A549 (cell line): ENCODE measurements at regions not wholly inside any gene's neighbourhood (a gene's known extent, or its start where the extent isn't known, plus 50 kb on each side); places are given as distances from the start of the nearest gene placed in this dataset.

Experiments used
- ATAC-seq, 2 experiments: fragments of 200-7000 bp in 1 of 2; fragments of >200 bp in 1 of 2; cut with Nextera tagmentation in 1 of 2; cut with Tn5 transposase in 1 of 2; 3 replicates each; pipeline versions ENCODE4 v1.8.0 to v1.9.1; 2018 to 2020; ENCODE audit warnings: mild to moderate bottlenecking in 1 of 2, moderate library complexity in 1 of 2
- CTCF ChIA-PET: fragments of 300-600 bp; sonication (Branson Sonifier 250); formaldehyde crosslinking; extraction: SDS; loops from one replicate; lab custom pipeline; 2021; ENCODE audit warnings: antibody characterized with exemption, inconsistent platforms; lab: Yijun Ruan, JAX
- POLR2A ChIA-PET: fragments of 350-600 bp; formaldehyde crosslinking; extraction: SDS; loops from one replicate; lab custom pipeline; 2021; ENCODE audit warnings: antibody characterized with exemption, inconsistent platforms; lab: Yijun Ruan, JAX
- DNase-seq, 2 experiments: peaks; one replicate each; pipeline versions ENCODE4 v3.0.0 to v3.0.0-alpha.2; 2011 to 2016; ENCODE audit warnings: low read depth in 1 of 2, low spot score in 1 of 2
- FAIRE-seq: peaks from 2 replicates; lab custom pipeline; 2011; peaks lifted over from hg19 to GRCh38; lab: Jason Lieb, UNC
- H3K27ac ChIP-seq, 2 experiments: fragments of >200 bp; sonication (Bioruptor Twin); formaldehyde crosslinking; 3 replicates each; pipeline ENCODE4 v1.5.1; 2016 to 2017
- H3K4me1 ChIP-seq: fragments of >200 bp; sonication (Bioruptor Twin); formaldehyde crosslinking; 3 replicates; pipeline ENCODE4 v1.6.1; 2016
- H3K4me2 ChIP-seq: fragments of >200 bp; sonication (Bioruptor Twin); formaldehyde crosslinking; 3 replicates; pipeline ENCODE4 v1.6.1; 2016
- H3K4me3 ChIP-seq: fragments of >200 bp; sonication (Bioruptor Twin); formaldehyde crosslinking; 3 replicates; pipeline ENCODE4 v1.5.1; 2016
- H3K9me3 ChIP-seq: fragments of >200 bp; sonication (Bioruptor Twin); formaldehyde crosslinking; 3 replicates; pipeline ENCODE4 v1.6.1; 2016
- CBX2 ChIP-seq: fragments of 200-600 bp; sonication (generic); IDR thresholded peaks from 2 replicates; pipeline ENCODE4 v1.6.1; 2016; ENCODE audit warnings: low read depth, mild to moderate bottlenecking, borderline replicate concordance
- CHD2 ChIP-seq: fragments of 150-350 bp; IDR thresholded peaks from 2 replicates; pipeline ENCODE4 v1.6.1; 2014; ENCODE audit warnings: low read length; ENCODE audit not compliant: partially characterized antibody
- EHMT2 ChIP-seq: fragments of 200-600 bp; sonication (generic); IDR thresholded peaks from 2 replicates; pipeline ENCODE4 v1.6.1; 2016; ENCODE audit warnings: antibody characterized with exemption, low read depth, mild to moderate bottlenecking, moderate library complexity
- ESRRA ChIP-seq: fragments of 150-350 bp; IDR thresholded peaks from 2 replicates; pipeline ENCODE4 v1.6.1; 2014; ENCODE audit warnings: mild to moderate bottlenecking, low read length, borderline replicate concordance
- FOSL2 ChIP-seq, 2 experiments: fragments of 450-650 bp in 1 of 2; fragments of >200 bp in 1 of 2; sonication (Bioruptor Twin) in 1 of 2; formaldehyde crosslinking; IDR thresholded peaks; 2 replicates each; pipeline versions ENCODE4 v1.5.0 to v1.6.1; 2016 to 2020; ENCODE audit warnings: mild to moderate bottlenecking in 1 of 2, moderate library complexity in 1 of 2
- GATA3 ChIP-seq: IDR thresholded peaks from 2 replicates; pipeline ENCODE4 v1.6.1; 2012; ENCODE audit warnings: borderline replicate concordance
- HOXA7 ChIP-seq: fragments of 250-450 bp; sonication (Bioruptor Pico); IDR thresholded peaks from 2 replicates; pipeline ENCODE4 v1.5.0; 2020; ENCODE audit warnings: mild to moderate bottlenecking, moderate library complexity
- HOXB13 ChIP-seq: fragments of 250-450 bp; sonication (Bioruptor Pico); IDR thresholded peaks from 2 replicates; pipeline ENCODE4 v1.5.0; 2020; ENCODE audit warnings: low read depth, mild to moderate bottlenecking, moderate library complexity
- JUN ChIP-seq, 2 experiments: fragments of >200 bp; sonication (Bioruptor Twin); formaldehyde crosslinking; IDR thresholded peaks; 2 replicates in 1 of 2; 3 replicates in 1 of 2; pipeline ENCODE4 v1.6.1; 2016 to 2017
- JUNB ChIP-seq: fragments of >200 bp; sonication (Bioruptor Twin); formaldehyde crosslinking; IDR thresholded peaks from 2 replicates; pipeline ENCODE4 v1.6.1; 2016
- NPAS2 ChIP-seq: fragments of 250-450 bp; sonication (Bioruptor Pico); IDR thresholded peaks from 2 replicates; pipeline ENCODE4 v1.8.0; 2022; ENCODE audit warnings: mild to moderate bottlenecking, moderate library complexity, borderline replicate concordance
- RAD21 ChIP-seq, 2 experiments: fragments of >200 bp in 1 of 2; sonication (Bioruptor Twin) in 1 of 2; formaldehyde crosslinking in 1 of 2; IDR thresholded peaks in 1 of 2; conservative IDR thresholded peaks in 1 of 2; 2 replicates in 1 of 2; 3 replicates in 1 of 2; pipeline ENCODE4 v1.6.1; 2012 to 2018; ENCODE audit warnings: inconsistent platforms in 1 of 2
- RARB ChIP-seq: fragments of 250-450 bp; sonication (Bioruptor Pico); IDR thresholded peaks from 2 replicates; pipeline ENCODE4 v1.8.0; 2021; ENCODE audit warnings: mild to moderate bottlenecking, moderate library complexity
- RFX5 ChIP-seq: fragments of 450-650 bp; IDR thresholded peaks from 2 replicates; pipeline ENCODE4 v1.7.1; 2014; ENCODE audit warnings: antibody characterized with exemption, mild to moderate bottlenecking, moderate library complexity
- TFCP2L1 ChIP-seq: fragments of 250-450 bp; sonication (Bioruptor Pico); IDR thresholded peaks from 2 replicates; pipeline ENCODE4 v1.5.0; 2021; ENCODE audit warnings: mild to moderate bottlenecking
- TP53 ChIP-seq: fragments of 250-450 bp; sonication (Bioruptor Pico); IDR thresholded peaks from 2 replicates; pipeline ENCODE4 v1.5.0; 2021; ENCODE audit warnings: mild to moderate bottlenecking, moderate library complexity
- ZC3H11A ChIP-seq: fragments of 450-650 bp; IDR thresholded peaks from 2 replicates; pipeline ENCODE4 v1.6.1; 2014; ENCODE audit warnings: antibody characterized with exemption, mild to moderate bottlenecking
- ZSCAN20 ChIP-seq: fragments of 250-450 bp; sonication (Bioruptor Pico); IDR thresholded peaks from 2 replicates; pipeline ENCODE4 v1.8.0; 2022; ENCODE audit warnings: mild to moderate bottlenecking, moderate library complexity
- WGBS: methylation state at CpG from one replicate; pipeline ENCODE4 v1.1.6; 2017; ENCODE audit errors: missing lambda C conversion rate; 5-methylcytosine and 5-hydroxymethylcytosine counted together
- TF ChIP-seq, protein P1 (sequence below): fragments of 250-450 bp; sonication (Bioruptor Pico); IDR thresholded peaks from 2 replicates; pipeline ENCODE4 v1.5.0; 2020; ENCODE audit warnings: low read depth, mild to moderate bottlenecking, moderate library complexity
- TF ChIP-seq, protein P2 (sequence below): IDR thresholded peaks from 2 replicates; pipeline ENCODE4 v1.6.1; 2012
- TF ChIP-seq, protein P3 (sequence below): fragments of >200 bp; sonication (Bioruptor Twin); formaldehyde crosslinking; IDR thresholded peaks from 3 replicates; pipeline ENCODE4 v1.5.1; 2016
- TF ChIP-seq, protein P4 (sequence below): IDR thresholded peaks from 2 replicates; pipeline ENCODE4 v1.6.1; 2012
- TF ChIP-seq, protein P5 (sequence below): fragments of >200 bp; sonication (Bioruptor Twin); formaldehyde crosslinking; IDR thresholded peaks from 2 replicates; pipeline ENCODE4 v1.6.1; 2016
- TF ChIP-seq, protein P6 (sequence below): fragments of 250-450 bp; sonication (Bioruptor Pico); IDR thresholded peaks from 2 replicates; pipeline ENCODE4 v1.5.0; 2021; ENCODE audit warnings: mild to moderate bottlenecking, moderate library complexity, borderline replicate concordance

DNA sequence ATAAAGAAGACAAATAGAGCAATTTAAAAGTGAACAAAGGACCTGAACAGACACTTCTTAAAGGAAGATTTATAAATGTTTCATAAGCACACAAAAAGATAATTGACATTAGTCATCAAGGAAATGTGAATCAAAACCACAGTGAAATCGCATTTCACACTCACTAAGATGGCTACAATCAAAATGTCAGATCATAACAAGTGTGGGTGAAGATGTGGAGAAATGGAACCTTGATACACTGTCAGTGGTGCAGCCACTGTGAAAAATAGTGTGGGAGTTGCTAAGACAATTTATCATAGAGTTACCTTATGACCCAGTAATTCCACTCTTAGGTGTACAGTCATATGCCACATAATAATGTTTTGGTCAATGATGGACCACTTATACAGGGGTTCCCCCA is 54.5 kb upstream of the HTR4 start:
- no peak for ATAC-seq
- Histone ChIP-seq H3K27ac (no peak overlapping the region), H3K4me2 (no peak overlapping the region), H3K4me3 (no peak overlapping the region), H3K4me1 (no peaks in the 10 kb centered on the region), H3K9me3 (no peaks in the 10 kb centered on the region)
- ChIA-PET POLR2A (no interaction called here), CTCF (interaction anchor here (0.8 to 0.9 kb wide), 2 partner anchors 22 to 104 kb away, joined by 3 read pairs; no protein-coding TSS in a partner anchor)
- no peak for DNase-seq
- 3% methylated on average over 1 of the region's 1 CpG for WGBS
- no peak for FAIRE-seq
- TF ChIP-seq HOXB13 (CRISPR knock-in tag) (no peak), CHD2 (no peak), RFX5 (no peak)
- TF ChIP-seq, protein P1, sequence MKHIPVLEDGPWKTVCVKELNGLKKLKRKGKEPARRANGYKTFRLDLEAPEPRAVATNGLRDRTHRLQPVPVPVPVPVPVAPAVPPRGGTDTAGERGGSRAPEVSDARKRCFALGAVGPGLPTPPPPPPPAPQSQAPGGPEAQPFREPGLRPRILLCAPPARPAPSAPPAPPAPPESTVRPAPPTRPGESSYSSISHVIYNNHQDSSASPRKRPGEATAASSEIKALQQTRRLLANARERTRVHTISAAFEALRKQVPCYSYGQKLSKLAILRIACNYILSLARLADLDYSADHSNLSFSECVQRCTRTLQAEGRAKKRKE (CRISPR knock-in tag): no peak
- TF ChIP-seq, all 56 proteins: peak for 0

DNA sequence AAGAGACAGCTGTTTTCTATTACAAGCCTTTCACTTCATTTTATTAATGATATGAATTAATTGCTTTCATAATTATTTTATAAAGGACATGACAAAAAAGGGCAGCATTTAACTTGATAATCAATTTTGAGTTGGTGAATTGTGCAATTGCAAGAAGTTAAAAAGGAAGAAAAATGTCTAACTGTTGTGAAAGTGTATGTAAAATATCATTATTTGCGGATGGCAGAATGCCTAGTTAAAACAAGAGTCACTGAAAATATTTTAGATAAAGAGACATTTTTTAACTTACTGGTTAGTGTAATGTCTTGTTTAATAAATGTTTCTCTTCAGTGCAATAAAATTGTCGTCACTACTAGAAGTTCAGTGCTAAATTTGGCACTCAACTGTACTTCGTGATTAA is 57.6 kb upstream of the HTR4 start:
- ChIA-PET POLR2A (no interaction called here), CTCF (no interaction called here)
- H3K4me1 ChIP-seq: no peaks in the 10 kb centered on the region
- WGBS: 16% methylated on average over 3 of the region's 3 CpGs
- H3K4me2 ChIP-seq: no peak overlapping the region
- no peak for ATAC-seq
- no peak for DNase-seq
- no peak overlapping the region for H3K27ac ChIP-seq
- H3K4me3 ChIP-seq: no peak overlapping the region
- FAIRE-seq: no peak
- TF ChIP-seq GATA3: no peak
- TF ChIP-seq, protein P2, sequence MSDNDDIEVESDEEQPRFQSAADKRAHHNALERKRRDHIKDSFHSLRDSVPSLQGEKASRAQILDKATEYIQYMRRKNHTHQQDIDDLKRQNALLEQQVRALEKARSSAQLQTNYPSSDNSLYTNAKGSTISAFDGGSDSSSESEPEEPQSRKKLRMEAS: no peak
- no peak for TF ChIP-seq JUN (IDR thresholded peaks at IDR 0.05)
- TF ChIP-seq, protein P3, sequence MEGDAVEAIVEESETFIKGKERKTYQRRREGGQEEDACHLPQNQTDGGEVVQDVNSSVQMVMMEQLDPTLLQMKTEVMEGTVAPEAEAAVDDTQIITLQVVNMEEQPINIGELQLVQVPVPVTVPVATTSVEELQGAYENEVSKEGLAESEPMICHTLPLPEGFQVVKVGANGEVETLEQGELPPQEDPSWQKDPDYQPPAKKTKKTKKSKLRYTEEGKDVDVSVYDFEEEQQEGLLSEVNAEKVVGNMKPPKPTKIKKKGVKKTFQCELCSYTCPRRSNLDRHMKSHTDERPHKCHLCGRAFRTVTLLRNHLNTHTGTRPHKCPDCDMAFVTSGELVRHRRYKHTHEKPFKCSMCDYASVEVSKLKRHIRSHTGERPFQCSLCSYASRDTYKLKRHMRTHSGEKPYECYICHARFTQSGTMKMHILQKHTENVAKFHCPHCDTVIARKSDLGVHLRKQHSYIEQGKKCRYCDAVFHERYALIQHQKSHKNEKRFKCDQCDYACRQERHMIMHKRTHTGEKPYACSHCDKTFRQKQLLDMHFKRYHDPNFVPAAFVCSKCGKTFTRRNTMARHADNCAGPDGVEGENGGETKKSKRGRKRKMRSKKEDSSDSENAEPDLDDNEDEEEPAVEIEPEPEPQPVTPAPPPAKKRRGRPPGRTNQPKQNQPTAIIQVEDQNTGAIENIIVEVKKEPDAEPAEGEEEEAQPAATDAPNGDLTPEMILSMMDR: no peak
- TF ChIP-seq RAD21 (conservative IDR thresholded peaks at IDR 0.05 in 1 of 2, IDR thresholded peaks at IDR 0.05 in 1 of 2): no peak
- no peak for TF ChIP-seq ESRRA
- TF ChIP-seq CBX2: no peak
- TF ChIP-seq TP53 (CRISPR knock-in tag): no peak
- TF ChIP-seq ZSCAN20: no peak
- H3K9me3 ChIP-seq: no peaks in the 10 kb centered on the region

DNA sequence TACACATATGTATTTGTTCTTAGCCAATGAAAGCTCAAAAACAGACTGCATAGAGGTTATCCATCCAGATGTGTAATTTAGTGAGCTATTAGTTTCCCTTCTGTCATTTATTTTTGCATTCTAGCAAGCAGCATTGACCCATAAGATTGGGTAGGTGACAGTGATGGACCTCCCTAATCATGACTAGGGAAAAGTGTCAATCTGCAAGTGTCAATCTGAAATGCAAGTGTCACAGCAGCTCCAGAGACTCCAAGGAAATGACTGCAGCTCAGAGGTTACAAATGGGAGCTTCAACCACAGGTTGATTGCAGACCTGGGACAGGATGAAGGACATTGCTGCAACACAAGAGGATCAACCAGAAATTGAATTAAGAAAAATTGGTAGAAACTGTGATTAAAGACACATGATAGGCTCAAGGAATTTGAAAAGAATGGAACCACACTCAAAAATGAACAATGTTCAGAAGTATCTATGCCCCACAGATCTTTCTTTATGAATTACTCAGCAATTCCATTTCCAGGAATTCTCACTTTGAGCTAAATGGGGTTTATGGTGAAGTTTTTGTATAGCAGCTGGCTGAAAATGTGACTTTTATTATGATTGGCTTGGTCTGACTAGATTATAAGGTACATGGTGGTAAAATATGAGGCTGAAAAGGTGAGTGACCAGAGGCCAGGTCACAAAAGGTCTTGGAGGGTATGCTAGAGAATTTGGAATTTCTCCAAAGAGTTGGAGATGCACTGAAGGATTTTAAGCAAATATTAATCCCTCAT is 59.6 kb upstream of the HTR4 start:
- no peak for FAIRE-seq
- CTCF ChIA-PET: interaction anchor here (1.1 to 1.4 kb wide), 3 partner anchors 13 to 19 kb away, joined by 3 to 4 read pairs (median 3); no protein-coding TSS in a partner anchor
- Histone ChIP-seq H3K9me3 (no peaks in the 10 kb centered on the region), H3K4me2 (no peak overlapping the region), H3K4me3 (no peak overlapping the region), H3K27ac (no peak overlapping the region), H3K4me1 (no peaks in the 10 kb centered on the region)
- no peak for TF ChIP-seq RARB
- TF ChIP-seq JUN (IDR thresholded peaks at IDR 0.05): no peak
- TF ChIP-seq HOXA7 (CRISPR knock-in tag): no peak
- no peak for TF ChIP-seq FOSL2 (IDR thresholded peaks at IDR 0.05)
- no peak for TF ChIP-seq FOSL2 (CRISPR knock-in tag; IDR thresholded peaks at IDR 0.05)
- no peak for TF ChIP-seq ZSCAN20
- no peak for ATAC-seq
- POLR2A ChIA-PET: no interaction called here
- DNase-seq: no peak

DNA sequence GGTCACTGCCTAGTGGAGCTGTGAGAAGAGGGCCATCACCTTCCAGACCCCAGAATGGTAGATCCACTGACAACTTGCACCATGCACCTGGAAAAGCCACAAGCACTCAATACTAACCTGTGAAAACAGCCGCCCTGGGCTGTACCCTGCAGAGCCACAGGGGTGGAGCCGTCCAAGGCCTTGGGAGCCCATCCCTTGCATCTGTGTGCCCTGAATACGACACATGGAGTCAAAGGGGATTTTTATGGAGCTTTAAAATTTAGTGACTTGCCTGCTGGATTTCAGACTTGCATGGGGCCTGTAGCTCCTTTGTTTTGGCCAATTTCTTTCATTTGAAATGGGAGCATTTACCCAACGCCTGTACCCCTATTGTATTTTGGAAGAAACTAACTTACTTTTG is 62.4 kb upstream of the HTR4 start:
- POLR2A ChIA-PET: no interaction called here
- CTCF ChIA-PET: no interaction called here
- H3K27ac ChIP-seq: no peak overlapping the region
- DNase-seq: no peak
- TF ChIP-seq, protein P4, sequence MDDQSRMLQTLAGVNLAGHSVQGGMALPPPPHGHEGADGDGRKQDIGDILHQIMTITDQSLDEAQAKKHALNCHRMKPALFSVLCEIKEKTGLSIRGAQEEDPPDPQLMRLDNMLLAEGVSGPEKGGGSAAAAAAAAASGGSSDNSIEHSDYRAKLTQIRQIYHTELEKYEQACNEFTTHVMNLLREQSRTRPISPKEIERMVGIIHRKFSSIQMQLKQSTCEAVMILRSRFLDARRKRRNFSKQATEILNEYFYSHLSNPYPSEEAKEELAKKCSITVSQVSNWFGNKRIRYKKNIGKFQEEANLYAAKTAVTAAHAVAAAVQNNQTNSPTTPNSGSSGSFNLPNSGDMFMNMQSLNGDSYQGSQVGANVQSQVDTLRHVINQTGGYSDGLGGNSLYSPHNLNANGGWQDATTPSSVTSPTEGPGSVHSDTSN: no peak
- TF ChIP-seq JUNB (no peak), NPAS2 (CRISPR knock-in tag) (no peak), TFCP2L1 (no peak), CBX2 (no peak), EHMT2 (no peak), ZC3H11A (no peak), JUN (IDR thresholded peaks at IDR 0.05) (no peak), RAD21 (conservative IDR thresholded peaks at IDR 0.05 in 1 of 2, IDR thresholded peaks at IDR 0.05 in 1 of 2) (no peak)
- TF ChIP-seq, protein P5, sequence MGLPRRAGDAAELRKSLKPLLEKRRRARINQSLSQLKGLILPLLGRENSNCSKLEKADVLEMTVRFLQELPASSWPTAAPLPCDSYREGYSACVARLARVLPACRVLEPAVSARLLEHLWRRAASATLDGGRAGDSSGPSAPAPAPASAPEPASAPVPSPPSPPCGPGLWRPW: no peak
- TF ChIP-seq, protein P6, sequence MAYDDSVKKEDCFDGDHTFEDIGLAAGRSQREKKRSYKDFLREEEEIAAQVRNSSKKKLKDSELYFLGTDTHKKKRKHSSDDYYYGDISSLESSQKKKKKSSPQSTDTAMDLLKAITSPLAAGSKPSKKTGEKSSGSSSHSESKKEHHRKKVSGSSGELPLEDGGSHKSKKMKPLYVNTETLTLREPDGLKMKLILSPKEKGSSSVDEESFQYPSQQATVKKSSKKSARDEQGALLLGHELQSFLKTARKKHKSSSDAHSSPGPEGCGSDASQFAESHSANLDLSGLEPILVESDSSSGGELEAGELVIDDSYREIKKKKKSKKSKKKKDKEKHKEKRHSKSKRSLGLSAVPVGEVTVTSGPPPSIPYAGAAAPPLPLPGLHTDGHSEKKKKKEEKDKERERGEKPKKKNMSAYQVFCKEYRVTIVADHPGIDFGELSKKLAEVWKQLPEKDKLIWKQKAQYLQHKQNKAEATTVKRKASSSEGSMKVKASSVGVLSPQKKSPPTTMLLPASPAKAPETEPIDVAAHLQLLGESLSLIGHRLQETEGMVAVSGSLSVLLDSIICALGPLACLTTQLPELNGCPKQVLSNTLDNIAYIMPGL (CRISPR knock-in tag): no peak
- TF ChIP-seq, all 56 proteins: peak for 0
- Histone ChIP-seq H3K4me3 (no peak overlapping the region), H3K9me3 (no peaks in the 10 kb centered on the region), H3K4me2 (no peak overlapping the region), H3K4me1 (no peaks in the 10 kb centered on the region)
- no peak for FAIRE-seq
- ATAC-seq: no peak
- WGBS: 17% methylated on average over 4 of the region's 4 CpGs
